NCI-H1048 (cell line): ENCODE measurements at regions not wholly inside any gene's neighbourhood (a gene's known extent, or its start where the extent isn't known, plus 50 kb on each side); places are given as distances from the start of the nearest gene placed in this dataset.
"Not testable (repeated sequence)": the region's sequence is repeated elsewhere in the genome, so short reads cannot be mapped to it uniquely, and the experiment has no call there.

Experiments
- DNase-seq: peaks from one replicate; lab custom pipeline; 2025; lab: John Stamatoyannopoulos, UW

DNA sequence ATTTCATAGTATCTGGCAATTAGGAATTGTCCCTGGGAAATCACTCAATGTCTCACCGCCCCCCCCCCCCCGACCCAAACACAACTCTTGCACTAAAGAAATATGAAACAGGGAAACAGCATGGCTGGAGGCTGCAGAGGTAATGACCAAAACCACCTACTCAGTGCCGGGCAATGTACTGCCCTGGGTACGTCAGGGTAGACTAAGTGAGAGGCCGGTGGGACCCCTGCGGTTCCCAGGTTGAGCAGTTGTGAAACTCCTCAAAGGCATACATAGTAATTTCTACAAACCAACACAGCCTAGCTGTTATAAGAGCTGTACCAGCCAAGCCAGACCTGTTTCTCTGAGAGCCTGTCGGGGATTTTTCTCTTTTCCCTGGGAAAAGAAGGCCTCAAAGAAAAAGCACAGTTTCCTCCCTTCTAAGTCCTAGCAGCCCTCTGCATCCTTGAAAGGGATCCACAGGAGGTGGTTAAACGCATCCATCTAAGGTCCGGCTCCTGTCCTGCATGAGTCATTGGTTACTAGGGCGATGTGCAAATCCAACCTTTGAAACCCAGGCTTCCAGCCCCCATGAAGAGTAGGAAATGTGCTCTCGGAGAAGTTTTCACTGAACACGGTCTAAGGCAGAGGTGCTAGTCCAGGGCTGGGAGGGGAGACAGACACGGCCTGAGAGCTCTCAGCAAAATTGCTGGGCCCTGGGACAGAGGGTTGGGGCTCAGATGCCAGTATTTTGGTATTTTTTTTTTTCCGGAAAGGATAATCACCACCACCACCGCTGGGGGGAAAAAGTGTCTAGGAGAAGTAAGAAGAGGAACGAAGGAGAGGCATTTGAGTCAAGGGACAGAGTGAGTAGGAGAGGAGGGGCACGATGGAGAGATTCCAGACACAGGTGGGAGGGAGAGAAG, 172.8 kb downstream of the ATP6V0E2 start:
- not testable (repeated sequence) for DNase-seq

DNA sequence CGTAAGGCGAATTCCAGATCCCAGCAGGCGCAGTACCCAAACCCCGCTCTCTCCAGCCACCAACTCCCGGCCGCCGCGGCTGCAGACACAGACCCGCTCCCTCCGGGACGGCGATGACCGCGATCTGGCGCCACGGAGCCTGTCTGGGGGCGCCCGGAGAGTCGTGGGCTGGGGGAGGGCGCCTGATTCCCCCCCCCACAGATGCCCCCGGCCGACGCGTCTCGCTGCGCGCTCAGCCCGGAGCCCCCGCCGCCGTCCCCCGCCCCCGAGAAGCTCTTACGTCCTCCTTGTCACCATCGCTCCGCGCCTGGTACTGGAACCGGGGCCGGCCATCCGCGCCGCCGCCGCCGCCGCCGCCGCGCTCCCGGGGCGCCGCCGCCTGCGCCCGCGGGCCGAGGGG, 173.6 kb downstream of the ATP6V0E2 start:
- not testable (repeated sequence) for DNase-seq

DNA sequence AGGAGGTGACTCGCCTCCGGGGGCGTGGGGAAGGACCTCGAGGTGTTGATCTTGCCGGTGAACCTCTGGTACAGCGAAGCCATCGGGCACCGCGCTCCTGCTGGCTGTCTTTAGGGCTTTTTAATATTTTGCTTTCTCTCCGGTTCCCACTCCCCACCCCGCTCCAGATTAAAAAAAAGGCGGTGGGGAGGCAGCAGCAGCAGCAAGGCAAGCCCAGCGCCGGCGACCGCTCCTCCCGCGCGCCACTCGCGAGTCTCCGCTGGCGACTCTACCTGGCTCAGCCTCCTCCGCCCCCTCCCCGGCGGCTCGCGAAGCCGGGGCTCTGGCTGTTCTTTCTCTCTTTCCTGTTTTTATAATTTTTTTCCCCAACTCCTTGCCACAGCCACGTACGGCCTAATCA, 174.0 kb downstream of the ATP6V0E2 start:
- not testable (repeated sequence) for DNase-seq

GRCh38 chr7:150048244-150049011, 174.7 kb downstream of the ATP6V0E2 start:
- DNase-seq = not testable (repeated sequence)

DNA sequence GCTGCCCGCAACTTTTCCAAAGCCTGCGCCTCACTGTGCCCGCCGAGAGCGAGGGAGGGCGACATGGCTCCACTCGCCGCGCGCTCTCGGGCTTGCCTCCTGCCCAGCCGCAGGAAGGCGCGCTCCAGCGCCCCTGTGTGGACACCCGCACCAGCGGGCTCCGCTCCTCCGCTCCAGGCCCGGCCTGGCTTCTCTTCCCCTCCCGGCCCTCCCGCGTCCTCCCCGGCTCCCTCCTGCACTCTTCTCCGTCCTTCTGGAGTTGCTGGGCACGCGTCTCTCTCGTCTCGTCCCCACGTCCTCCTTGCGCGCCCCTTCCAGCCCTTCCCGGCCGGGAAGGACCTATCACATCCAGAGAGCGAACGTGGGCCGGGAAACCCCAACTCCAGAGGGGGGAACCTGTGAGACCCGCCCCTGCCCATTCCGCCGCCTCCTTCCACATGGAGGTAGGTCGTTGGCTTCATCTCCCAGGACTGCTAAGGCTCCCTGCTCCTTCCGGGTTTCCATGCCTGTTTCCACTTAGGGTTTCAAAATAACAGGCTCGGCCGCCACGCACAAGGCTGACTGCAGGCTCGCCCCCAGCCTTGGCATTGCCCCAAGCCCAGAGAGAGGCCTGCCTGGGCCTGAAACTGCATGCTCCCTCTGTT, 175.4 kb downstream of the ATP6V0E2 start:
- DNase-seq = peak; percentile 21

DNA sequence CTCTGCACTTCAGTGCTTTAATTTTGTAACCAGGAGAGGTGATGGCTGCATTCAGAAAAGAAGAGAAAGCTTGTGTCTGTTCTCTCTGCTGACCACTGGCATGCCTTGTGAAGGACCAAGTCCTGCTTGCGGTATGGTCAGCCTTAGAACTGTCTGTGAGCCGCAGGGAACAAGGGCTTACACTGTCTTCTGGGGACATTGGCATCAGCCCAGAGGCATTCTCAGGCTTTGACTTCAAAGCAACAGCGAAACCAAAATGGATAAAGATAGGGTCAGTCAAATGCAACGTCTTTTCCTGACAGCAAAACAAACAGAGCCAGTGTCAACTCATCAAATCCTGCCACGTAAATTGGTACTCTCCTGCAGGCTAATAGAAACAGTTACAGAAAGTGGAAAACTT, 179.6 kb downstream of the ATP6V0E2 start:
- DNase-seq = not testable (repeated sequence)

DNA sequence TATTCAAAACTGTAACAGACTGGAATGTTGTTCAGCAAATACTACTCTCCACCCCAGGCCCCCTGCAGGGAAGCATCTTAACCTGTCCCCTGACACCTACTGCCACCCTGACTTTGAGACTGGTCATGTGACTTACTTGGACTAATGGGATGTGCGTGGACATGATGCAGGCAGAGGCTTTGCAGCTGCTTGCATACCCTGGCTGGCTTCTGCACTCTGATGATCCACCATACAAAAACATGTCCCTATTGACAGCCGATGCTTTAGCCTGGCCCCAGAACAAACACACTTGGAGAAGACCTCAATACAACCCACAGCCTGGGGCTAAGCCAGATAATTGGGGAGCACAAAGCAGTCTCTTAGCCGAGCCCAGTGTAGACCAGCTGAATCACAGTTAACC, 180.5 kb downstream of the ATP6V0E2 start:
- DNase-seq = not testable (repeated sequence)

GRCh38 chr7:150060259-150061221, 186.8 kb downstream of the ATP6V0E2 start:
- not testable (repeated sequence) for DNase-seq

DNA sequence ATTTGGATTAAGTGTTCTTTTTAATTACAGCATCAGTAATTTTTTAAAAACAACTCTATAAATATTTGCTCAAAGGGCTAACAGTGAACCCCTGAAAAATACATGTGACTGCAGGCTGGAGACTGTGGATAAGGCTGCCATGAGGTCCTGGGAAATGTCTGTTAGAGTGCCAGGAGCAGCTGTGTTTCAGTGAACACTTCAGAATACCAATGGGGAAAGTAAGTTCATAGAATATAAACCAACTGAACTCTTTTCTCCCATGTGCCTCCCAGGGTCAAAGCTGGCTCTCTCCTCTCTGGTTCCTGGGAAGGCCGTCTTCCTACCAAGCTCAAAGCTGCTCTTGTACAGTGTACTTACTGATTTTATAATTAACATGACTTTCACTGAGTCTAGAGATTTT, 189.4 kb downstream of the ATP6V0E2 start:
- DNase-seq = not testable (repeated sequence)

- DNase-seq = not testable (repeated sequence)
Measured at GRCh38 chr7:150069555-150070313, 196.0 kb downstream of the ATP6V0E2 start.

GRCh38 chr7:150077543-150077942, 203.8 kb downstream of the ATP6V0E2 start:
- not testable (repeated sequence) for DNase-seq

- DNase-seq = not testable (repeated sequence)
Measured at GRCh38 chr7:150081865-150082264, 208.1 kb downstream of the ATP6V0E2 start.

GRCh38 chr7:150084724-150085123, 211.0 kb downstream of the ATP6V0E2 start:
- not testable (repeated sequence) for DNase-seq

GRCh38 chr7:150087478-150087877, 213.7 kb downstream of the ATP6V0E2 start:
- DNase-seq = not testable (repeated sequence)

- not testable (repeated sequence) for DNase-seq
Measured at GRCh38 chr7:150089139-150089538, 215.4 kb downstream of the ATP6V0E2 start.

- DNase-seq = not testable (repeated sequence)
Measured at GRCh38 chr7:150090776-150091175, 217.0 kb downstream of the ATP6V0E2 start.

GRCh38 chr7:150093897-150094296, 220.1 kb downstream of the ATP6V0E2 start:
- DNase-seq = not testable (repeated sequence)

DNA sequence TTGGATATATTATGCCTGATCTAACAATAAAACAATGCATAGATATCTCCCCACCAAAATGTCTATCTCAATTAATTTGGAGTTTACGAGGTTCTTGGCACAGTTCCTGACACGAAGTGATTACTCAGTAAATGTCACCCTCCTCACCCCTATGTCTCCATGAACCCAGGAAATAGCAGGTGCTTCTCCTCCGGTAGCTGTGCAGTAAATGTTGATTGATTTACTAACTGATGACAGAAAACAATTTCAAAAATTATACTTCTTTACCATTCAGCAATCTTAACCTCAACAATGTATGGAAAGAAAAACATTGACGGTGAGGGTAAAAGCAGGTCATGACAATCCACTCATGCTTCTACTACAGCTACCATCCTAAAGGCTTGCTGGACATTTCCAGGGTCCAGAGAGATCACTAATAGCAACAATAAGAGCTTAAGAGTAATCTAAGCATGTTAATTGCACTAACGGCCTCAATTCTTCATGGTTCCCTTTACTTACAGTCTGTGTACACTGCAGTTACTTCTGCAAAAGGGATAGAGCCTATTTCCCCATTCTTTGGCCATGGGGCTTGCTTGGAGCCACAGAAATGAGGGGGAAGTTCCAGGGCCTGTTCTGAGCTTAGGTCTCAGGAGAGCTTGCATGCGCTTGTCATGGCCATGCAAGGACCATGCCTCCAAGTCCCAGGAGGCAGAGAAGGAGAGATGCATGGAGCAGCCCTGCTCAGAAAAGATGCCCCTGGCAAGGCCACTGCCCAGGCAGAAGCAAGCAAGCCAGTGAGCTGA, 222.6 kb downstream of the ATP6V0E2 start:
- not testable (repeated sequence) for DNase-seq

- not testable (repeated sequence) for DNase-seq
Measured at GRCh38 chr7:150098592-150098991, 224.6 kb upstream of the LRRC61 start.
